GM12873 (cell line): ENCODE measurements at regions not wholly inside any gene's neighbourhood (a gene's known extent, or its start where the extent isn't known, plus 50 kb on each side); places are given as distances from the start of the nearest gene placed in this dataset.

ENCODE experiments used
- TF ChIP-seq, protein P1 (sequence below): IDR thresholded peaks from 2 replicates; pipeline ENCODE4 v1.5.1; 2012; ENCODE audit warnings: low read depth, mild to moderate bottlenecking, moderate library complexity, low read length, control low read depth; ENCODE audit not compliant: insufficient read depth; ENCODE audit errors: missing control alignments

DNA sequence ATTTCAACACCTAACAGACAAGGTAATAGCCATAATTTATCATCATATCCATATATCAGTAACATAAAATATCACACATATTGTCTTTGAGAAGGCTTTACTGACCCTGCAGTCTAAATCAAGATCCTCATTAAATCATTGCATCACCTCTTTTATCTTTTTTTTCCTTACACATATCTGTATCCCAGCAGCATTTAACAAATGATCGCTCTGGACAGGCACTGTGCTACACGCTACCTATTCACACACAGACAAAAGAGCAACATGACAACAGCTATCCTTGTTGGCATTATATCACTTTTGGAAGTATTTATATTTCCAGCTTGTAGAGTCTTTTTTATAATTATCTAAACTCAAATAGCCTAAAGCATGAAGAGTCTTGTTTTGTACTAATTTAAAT is 73.3 kb upstream of the NBEA start:
- TF ChIP-seq, protein P1, sequence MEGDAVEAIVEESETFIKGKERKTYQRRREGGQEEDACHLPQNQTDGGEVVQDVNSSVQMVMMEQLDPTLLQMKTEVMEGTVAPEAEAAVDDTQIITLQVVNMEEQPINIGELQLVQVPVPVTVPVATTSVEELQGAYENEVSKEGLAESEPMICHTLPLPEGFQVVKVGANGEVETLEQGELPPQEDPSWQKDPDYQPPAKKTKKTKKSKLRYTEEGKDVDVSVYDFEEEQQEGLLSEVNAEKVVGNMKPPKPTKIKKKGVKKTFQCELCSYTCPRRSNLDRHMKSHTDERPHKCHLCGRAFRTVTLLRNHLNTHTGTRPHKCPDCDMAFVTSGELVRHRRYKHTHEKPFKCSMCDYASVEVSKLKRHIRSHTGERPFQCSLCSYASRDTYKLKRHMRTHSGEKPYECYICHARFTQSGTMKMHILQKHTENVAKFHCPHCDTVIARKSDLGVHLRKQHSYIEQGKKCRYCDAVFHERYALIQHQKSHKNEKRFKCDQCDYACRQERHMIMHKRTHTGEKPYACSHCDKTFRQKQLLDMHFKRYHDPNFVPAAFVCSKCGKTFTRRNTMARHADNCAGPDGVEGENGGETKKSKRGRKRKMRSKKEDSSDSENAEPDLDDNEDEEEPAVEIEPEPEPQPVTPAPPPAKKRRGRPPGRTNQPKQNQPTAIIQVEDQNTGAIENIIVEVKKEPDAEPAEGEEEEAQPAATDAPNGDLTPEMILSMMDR = no peak

GRCh38 chr13:34869696-34870095 is 72.4 kb upstream of the NBEA start:
- TF ChIP-seq, protein P1 = no peak

GRCh38 chr13:34878329-34878728 is 63.7 kb upstream of the NBEA start:
- TF ChIP-seq, protein P1 = no peak

- TF ChIP-seq, protein P1 = no peak
Observed at GRCh38 chr13:34879851-34880250, 62.2 kb upstream of the NBEA start.

DNA sequence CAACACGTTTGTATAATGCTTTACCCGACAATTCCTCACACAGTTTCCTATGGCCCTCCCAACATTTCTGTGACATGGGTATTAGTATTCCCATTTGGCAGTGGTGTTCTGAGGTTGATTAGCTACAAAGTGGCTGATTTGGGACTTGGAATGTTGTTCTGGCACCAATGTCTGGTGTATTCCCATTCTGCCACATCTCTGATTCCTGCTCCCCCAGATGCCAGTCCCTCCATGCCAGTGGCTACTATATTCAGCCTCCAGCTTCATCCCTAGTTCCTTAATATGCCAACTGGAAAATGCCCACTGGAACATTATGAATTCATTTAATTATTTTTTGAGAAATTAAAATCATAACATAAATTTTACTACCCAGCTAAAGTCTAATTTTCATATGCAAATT is 60.6 kb upstream of the NBEA start:
- TF ChIP-seq, protein P1 = no peak

DNA sequence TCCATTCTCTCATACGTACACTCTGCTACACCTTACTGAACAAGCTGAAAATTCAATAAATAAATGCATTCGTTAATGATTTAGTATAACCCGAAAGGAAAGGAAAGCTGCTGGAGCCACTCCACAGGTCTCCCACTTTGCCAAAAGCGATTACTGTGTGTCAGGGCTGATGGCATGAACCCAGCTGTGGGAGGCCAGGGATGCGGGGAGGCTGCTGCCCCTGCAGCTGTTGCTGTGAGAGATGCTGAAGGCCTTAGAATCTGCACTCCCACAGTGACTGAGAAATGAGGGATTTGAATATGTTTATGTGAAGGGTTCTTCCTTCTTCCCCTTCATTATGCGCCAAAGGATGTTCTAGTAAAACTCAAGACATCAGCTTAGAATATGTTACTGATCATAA is 58.7 kb upstream of the NBEA start:
- TF ChIP-seq, protein P1 = no peak

GRCh38 chr13:34884366-34884765 is 57.7 kb upstream of the NBEA start:
- TF ChIP-seq, protein P1 = no peak
